Adrenal gland (tissue), 9 donors: ENCODE measurements at regions not wholly inside any gene's neighbourhood (a gene's known extent, or its start where the extent isn't known, plus 50 kb on each side); places are given as distances from the start of the nearest gene placed in this dataset.

ENCODE experiments used
- DNase-seq, 7 donors: peaks; one replicate each; pipeline ENCODE4 v3.0.0-alpha.2; 2019 to 2020
- H3K27ac ChIP-seq, 5 donors: fragments of 200-600 bp; sonication (generic) in 4 of 5; 1 replicate in 3 of 5; 2 replicates in 2 of 5; pipeline versions ENCODE4 v1.5.1 to v1.8.0; 2016 to 2020; ENCODE audit warnings: mild to moderate bottlenecking in 1 of 5
- H3K27me3 ChIP-seq: fragments of 200-600 bp; 2 replicates; pipeline ENCODE4 v1.8.0; 2021
- H3K36me3 ChIP-seq, 2 donors: fragments of 200-600 bp; replicated peaks in 1 of 2; 1 replicate in 1 of 2; 2 replicates in 1 of 2; pipeline versions ENCODE4 v1.5.1 to v1.8.0; 2018 to 2022
- H3K4me1 ChIP-seq, 2 donors: fragments of 200-600 bp; replicated peaks in 1 of 2; 1 replicate in 1 of 2; 2 replicates in 1 of 2; pipeline versions ENCODE4 v1.5.1 to v1.8.0; 2018 to 2021
- H3K4me3 ChIP-seq, 4 donors: fragments of 200-600 bp; sonication (generic) in 3 of 4; one replicate each; pipeline ENCODE4 v1.5.1; 2016 to 2018
- H3K9me3 ChIP-seq, 3 donors: fragments of 200-600 bp; sonication (generic) in 1 of 3; replicated peaks in 1 of 3; 1 replicate in 2 of 3; 2 replicates in 1 of 3; pipeline versions ENCODE4 v1.5.1 to v1.8.0; 2016 to 2021
- POLR2A ChIP-seq, 2 donors: fragments of 450-650 bp; IDR thresholded peaks; one replicate each; pipeline ENCODE4 v1.6.1; 2017; ENCODE audit warnings: antibody characterized with exemption in 2 of 2, mild to moderate bottlenecking in 2 of 2, moderate library complexity in 1 of 2
- whole genome bisulfite sequencing, 4 donors: extraction: QIAGEN DNeasy Blood & Tissue Kit in 2 of 4; methylation state at CpG; one replicate each; pipeline versions ENCODE4 v1.1.5 to v1.1.7; 2013 to 2017; 5-methylcytosine and 5-hydroxymethylcytosine counted together
- intact Hi-C, 2 donors: fragments of 100-400 bp; cut with DNase I; formaldehyde crosslinking; loops; one replicate each; pipeline versions ENCODE4 v1.14.1 to v1.15.0; 2022 to 2023
- TF ChIP-seq, protein P1 (sequence below), 6 experiments: fragments of 450-650 bp in 4 of 6; fragments of 200-600 bp in 2 of 6; sonication (generic) in 1 of 6; IDR thresholded peaks; 1 replicate in 5 of 6; 2 replicates in 1 of 6; pipeline versions ENCODE4 v1.5.1 to v1.8.0; 2016 to 2021; ENCODE audit warnings: antibody characterized with exemption in 6 of 6, mild to moderate bottlenecking in 2 of 6, moderate library complexity in 1 of 6
- donor health status: healthy with polysubstance abuse.
- donor health status: Bipolar disorder and iron deficiency.
- donor health status: DM: yes; HTN: yes; CAD: no.
- donor health status: DM: no; HTN: no; CAD: no.
- donor health status: DM: no; HTN: no; CAD: no.

GRCh38 chr1:97007840-97008604 lies 286.4 kb downstream of the PTBP2 start:
- no peak for DNase-seq
- H3K27me3 ChIP-seq: no peaks in the 10 kb centered on the region
- no peak overlapping the region for H3K27ac ChIP-seq
- no peak overlapping the region for H3K4me3 ChIP-seq
- no peaks in the 10 kb centered on the region for H3K4me1 ChIP-seq
- intact Hi-C loops: no loop called here
- TF ChIP-seq POLR2A (IDR thresholded peaks at IDR 0.05): no peak
- TF ChIP-seq, protein P1, sequence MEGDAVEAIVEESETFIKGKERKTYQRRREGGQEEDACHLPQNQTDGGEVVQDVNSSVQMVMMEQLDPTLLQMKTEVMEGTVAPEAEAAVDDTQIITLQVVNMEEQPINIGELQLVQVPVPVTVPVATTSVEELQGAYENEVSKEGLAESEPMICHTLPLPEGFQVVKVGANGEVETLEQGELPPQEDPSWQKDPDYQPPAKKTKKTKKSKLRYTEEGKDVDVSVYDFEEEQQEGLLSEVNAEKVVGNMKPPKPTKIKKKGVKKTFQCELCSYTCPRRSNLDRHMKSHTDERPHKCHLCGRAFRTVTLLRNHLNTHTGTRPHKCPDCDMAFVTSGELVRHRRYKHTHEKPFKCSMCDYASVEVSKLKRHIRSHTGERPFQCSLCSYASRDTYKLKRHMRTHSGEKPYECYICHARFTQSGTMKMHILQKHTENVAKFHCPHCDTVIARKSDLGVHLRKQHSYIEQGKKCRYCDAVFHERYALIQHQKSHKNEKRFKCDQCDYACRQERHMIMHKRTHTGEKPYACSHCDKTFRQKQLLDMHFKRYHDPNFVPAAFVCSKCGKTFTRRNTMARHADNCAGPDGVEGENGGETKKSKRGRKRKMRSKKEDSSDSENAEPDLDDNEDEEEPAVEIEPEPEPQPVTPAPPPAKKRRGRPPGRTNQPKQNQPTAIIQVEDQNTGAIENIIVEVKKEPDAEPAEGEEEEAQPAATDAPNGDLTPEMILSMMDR (IDR thresholded peaks at IDR 0.05): no peak
- no peaks in the 10 kb centered on the region for H3K9me3 ChIP-seq
- H3K36me3 ChIP-seq: no peaks in the 10 kb centered on the region

GRCh38 chr1:97010566-97011264 lies 289.1 kb downstream of the PTBP2 start:
- H3K9me3 ChIP-seq: no peaks in the 10 kb centered on the region
- H3K4me1 ChIP-seq: no peaks in the 10 kb centered on the region
- WGBS, 4 donors: 83 to 93% (median 87%) methylated on average over 5 of the region's 5 CpGs
- intact Hi-C loops: no loop called here
- no peaks in the 10 kb centered on the region for H3K36me3 ChIP-seq
- no peaks in the 10 kb centered on the region for H3K27me3 ChIP-seq
- no peak overlapping the region for H3K27ac ChIP-seq
- TF ChIP-seq, protein P1 (IDR thresholded peaks at IDR 0.05): no peak
- no peak for TF ChIP-seq POLR2A (IDR thresholded peaks at IDR 0.05)
- no peak overlapping the region for H3K4me3 ChIP-seq
- DNase-seq: no peak

- intact Hi-C loops: no loop called here
- Histone ChIP-seq H3K9me3 (no peaks in the 10 kb centered on the region), H3K27ac (no peak overlapping the region), H3K36me3 (no peaks in the 10 kb centered on the region), H3K4me1 (no peaks in the 10 kb centered on the region), H3K27me3 (no peaks in the 10 kb centered on the region), H3K4me3 (no peak overlapping the region)
- TF ChIP-seq, protein P1 (IDR thresholded peaks at IDR 0.05): no peak
- TF ChIP-seq POLR2A (IDR thresholded peaks at IDR 0.05): no peak
- 65 to 79% (median 70%) methylated on average over 2 of the region's 2 CpGs for WGBS, 4 donors
- no peak for DNase-seq
These were observed 291.6 kb downstream of the PTBP2 start for GRCh38 chr1:97013136-97013535.

DNA sequence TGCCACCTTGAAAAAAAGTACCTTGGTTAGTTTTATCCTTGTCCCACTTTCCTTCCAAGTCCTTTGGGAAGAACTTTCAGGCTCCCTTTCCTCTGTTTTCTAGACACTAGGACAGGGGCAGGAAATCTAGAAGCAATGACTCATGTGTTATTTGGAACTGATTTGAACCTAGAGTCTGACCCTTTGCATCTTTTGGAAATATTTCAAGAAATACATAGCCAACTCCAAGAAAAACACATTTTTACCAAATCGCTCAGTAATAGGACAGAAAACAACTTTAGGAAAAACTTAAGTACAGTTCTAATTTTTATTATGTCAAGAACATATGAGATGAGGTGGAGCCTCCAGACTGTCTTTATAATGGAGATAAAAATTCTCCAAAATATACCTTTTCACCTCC lies 292.4 kb downstream of the PTBP2 start:
- 29 to 42% (median 39%) methylated on average over 1 of the region's 1 CpG for WGBS, 4 donors
- no peak for DNase-seq
- intact Hi-C loops: no loop called here
- TF ChIP-seq, protein P1 (IDR thresholded peaks at IDR 0.05): no peak
- TF ChIP-seq POLR2A (IDR thresholded peaks at IDR 0.05): no peak
- Histone ChIP-seq H3K4me1 (no peaks in the 10 kb centered on the region), H3K36me3 (no peaks in the 10 kb centered on the region), H3K27ac (no peak overlapping the region), H3K9me3 (no peaks in the 10 kb centered on the region), H3K4me3 (no peak overlapping the region), H3K27me3 (no peaks in the 10 kb centered on the region)
